SK-N-SH treated with all-trans-retinoic acid at 6 μM for 48 hours (cell line): ENCODE measurements at regions not wholly inside any gene's neighbourhood (a gene's known extent, or its start where the extent isn't known, plus 50 kb on each side); places are given as distances from the start of the nearest gene placed in this dataset.

Experiments used
- ATAC-seq: fragments of 200-7000 bp; cut with Tn5 transposase; 3 replicates; pipeline ENCODE4 v1.9.1; 2020; ENCODE audit warnings: mild to moderate bottlenecking, moderate library complexity
- ARNTL ChIP-seq: fragments of 450-650 bp; formaldehyde crosslinking; IDR thresholded peaks from 2 replicates; pipeline ENCODE4 v1.5.0; 2020; ENCODE audit warnings: low read depth, mild to moderate bottlenecking, moderate library complexity, borderline replicate concordance
- BACH2 ChIP-seq: fragments of 250-450 bp; sonication (Bioruptor Pico); IDR thresholded peaks from 2 replicates; pipeline ENCODE4 v1.9.0; 2021; ENCODE audit warnings: mild to moderate bottlenecking, borderline replicate concordance
- CREB5 ChIP-seq: fragments of 250-450 bp; sonication (Bioruptor Pico); IDR thresholded peaks from 2 replicates; pipeline ENCODE4 v1.5.1; 2020; ENCODE audit warnings: low read depth, mild to moderate bottlenecking, moderate library complexity
- CSDC2 ChIP-seq: fragments of 250-450 bp; sonication (Bioruptor Pico); IDR thresholded peaks from 2 replicates; pipeline ENCODE4 v1.5.0; 2020; ENCODE audit warnings: mild to moderate bottlenecking, moderate library complexity
- CSRNP3 ChIP-seq: fragments of 250-450 bp; sonication (Bioruptor Pico); IDR thresholded peaks from 2 replicates; pipeline ENCODE4 v1.5.1; 2021; ENCODE audit warnings: mild to moderate bottlenecking, moderate library complexity
- GLIS3 ChIP-seq: fragments of 250-450 bp; sonication (Bioruptor Pico); IDR thresholded peaks from 2 replicates; pipeline ENCODE4 v1.5.0; 2020; ENCODE audit warnings: mild to moderate bottlenecking, moderate library complexity
- ISL1 ChIP-seq: fragments of 250-450 bp; sonication (Bioruptor Pico); IDR thresholded peaks from 2 replicates; pipeline ENCODE4 v2.1.2; 2022; ENCODE audit warnings: mild to moderate bottlenecking, moderate library complexity
- OSR1 ChIP-seq: fragments of 250-450 bp; sonication (Bioruptor Pico); IDR thresholded peaks from 2 replicates; pipeline ENCODE4 v1.8.0; 2022; ENCODE audit warnings: moderate library complexity, mild to moderate bottlenecking, inconsistent platforms
- PATZ1 ChIP-seq: fragments of 250-450 bp; sonication (Bioruptor Pico); IDR thresholded peaks from 2 replicates; pipeline ENCODE4 v1.8.0; 2020; ENCODE audit warnings: mild to moderate bottlenecking, moderate library complexity, borderline replicate concordance
- POU6F1 ChIP-seq: fragments of 250-450 bp; sonication (Bioruptor Pico); IDR thresholded peaks from 2 replicates; pipeline ENCODE4 v1.8.0; 2021; ENCODE audit warnings: low read depth, mild to moderate bottlenecking, moderate library complexity, borderline replicate concordance
- RARB ChIP-seq: fragments of 250-450 bp; sonication (Bioruptor Pico); IDR thresholded peaks from 2 replicates; pipeline ENCODE4 v1.8.0; 2021; ENCODE audit warnings: mild to moderate bottlenecking, moderate library complexity
- SNAI2 ChIP-seq: fragments of 250-450 bp; sonication (Bioruptor Pico); IDR thresholded peaks from 2 replicates; pipeline ENCODE4 v1.5.0; 2020; ENCODE audit warnings: mild to moderate bottlenecking, moderate library complexity
- TCF4 ChIP-seq: fragments of 250-450 bp; sonication (Bioruptor Pico); IDR thresholded peaks from 2 replicates; pipeline ENCODE4 v1.8.0; 2021; ENCODE audit warnings: mild to moderate bottlenecking, moderate library complexity, borderline replicate concordance
- TOX ChIP-seq: fragments of 250-450 bp; sonication (Bioruptor Pico); IDR thresholded peaks from 2 replicates; pipeline ENCODE4 v1.8.0; 2021; ENCODE audit warnings: mild to moderate bottlenecking, moderate library complexity, borderline replicate concordance
- TSHZ2 ChIP-seq: fragments of 250-450 bp; sonication (Bioruptor Pico); IDR thresholded peaks from 2 replicates; pipeline ENCODE4 v1.5.0; 2020; ENCODE audit warnings: mild to moderate bottlenecking, moderate library complexity
- ZC3H10 ChIP-seq: fragments of 250-450 bp; sonication (Bioruptor Pico); IDR thresholded peaks from 2 replicates; pipeline ENCODE4 v1.5.1; 2021; ENCODE audit warnings: mild to moderate bottlenecking, moderate library complexity
- ZFP3 ChIP-seq: fragments of 250-450 bp; sonication (Bioruptor Pico); IDR thresholded peaks from 2 replicates; pipeline ENCODE4 v1.5.0; 2020; ENCODE audit warnings: mild to moderate bottlenecking, moderate library complexity
- ZFP30 ChIP-seq: fragments of 450-650 bp; formaldehyde crosslinking; IDR thresholded peaks from 2 replicates; pipeline ENCODE4 v1.5.0; 2022; ENCODE audit warnings: mild to moderate bottlenecking, moderate library complexity
- ZNF565 ChIP-seq: fragments of 450-650 bp; formaldehyde crosslinking; conservative IDR thresholded peaks from 2 replicates; pipeline ENCODE4 v1.5.0; 2020; ENCODE audit warnings: low read depth, mild to moderate bottlenecking, moderate library complexity
- ZNF70 ChIP-seq: fragments of 450-650 bp; formaldehyde crosslinking; IDR thresholded peaks from 2 replicates; pipeline ENCODE4 v1.5.0; 2020; ENCODE audit warnings: mild to moderate bottlenecking, moderate library complexity
- ZNF8 ChIP-seq: fragments of 450-650 bp; formaldehyde crosslinking; IDR thresholded peaks from 2 replicates; pipeline ENCODE4 v1.5.0; 2020; ENCODE audit warnings: mild to moderate bottlenecking, moderate library complexity

- TF ChIP-seq ZNF565 (CRISPR knock-in tag) (no peak), ZNF8 (CRISPR knock-in tag) (no peak), ZNF70 (CRISPR knock-in tag) (no peak), ZC3H10 (no peak)
Measured at GRCh38 chr13:86992251-86992650, 678.9 kb upstream of the SLITRK5 start (continued).

GRCh38 chr13:87003265-87003664 is 667.9 kb upstream of the SLITRK5 start:
- no peak for ATAC-seq
- TF ChIP-seq OSR1 (no peak), GLIS3 (CRISPR knock-in tag) (no peak)

- no peak for ATAC-seq
- TF ChIP-seq ISL1 (no peak), RARB (no peak), CREB5 (CRISPR knock-in tag) (no peak), TCF4 (CRISPR knock-in tag) (no peak), OSR1 (no peak), ZNF8 (CRISPR knock-in tag) (no peak), ZFP30 (CRISPR knock-in tag) (no peak), ARNTL (no peak), CSDC2 (CRISPR knock-in tag) (no peak), CSRNP3 (CRISPR knock-in tag) (no peak), SNAI2 (CRISPR knock-in tag) (no peak), POU6F1 (CRISPR knock-in tag) (no peak), BACH2 (CRISPR knock-in tag) (no peak), ZC3H10 (no peak), ZNF565 (CRISPR knock-in tag) (no peak), TSHZ2 (CRISPR knock-in tag) (no peak), ZFP3 (no peak), PATZ1 (CRISPR knock-in tag) (no peak)
Measured at GRCh38 chr13:87005511-87005910, 665.7 kb upstream of the SLITRK5 start.

- no peak for ATAC-seq
- no peak for TF ChIP-seq ISL1
- TF ChIP-seq, all 23 proteins: peak for 0
Measured at GRCh38 chr13:87035526-87035925, 635.6 kb upstream of the SLITRK5 start.

GRCh38 chr13:87042946-87043345 is 628.2 kb upstream of the SLITRK5 start:
- TF ChIP-seq ZNF70 (CRISPR knock-in tag) (no peak), RARB (no peak), CSRNP3 (CRISPR knock-in tag) (no peak), ZNF8 (CRISPR knock-in tag) (no peak), TOX (CRISPR knock-in tag) (no peak)
- no peak for ATAC-seq
